SK-N-SH (cell line): ENCODE measurements at regions not wholly inside any gene's neighbourhood (a gene's known extent, or its start where the extent isn't known, plus 50 kb on each side); places are given as distances from the start of the nearest gene placed in this dataset.

Source experiments
- CTCF ChIA-PET: fragments of 300-600, 350-600 bp; formaldehyde crosslinking; extraction: SDS; loops from one replicate; lab custom pipeline; 2021; lab: Yijun Ruan, JAX
- POLR2A ChIA-PET: fragments of 350-600 bp; sonication (Branson Sonifier 250); formaldehyde crosslinking; extraction: SDS; loops from one replicate; lab custom pipeline; 2020; ENCODE audit warnings: antibody characterized with exemption, inconsistent platforms; lab: Yijun Ruan, JAX
- DNase-seq: peaks from one replicate; pipeline ENCODE4 v3.0.0; 2012
- H2AFZ ChIP-seq: fragments of 200-600 bp; sonication (generic); 2 replicates; pipeline ENCODE4 v1.8.1; 2016; ENCODE audit warnings: antibody characterized with exemption, mild to moderate bottlenecking, low read depth
- H3F3A ChIP-seq: fragments of 200-600 bp; sonication (generic); replicated peaks from 2 replicates; pipeline ENCODE3; 2016; ENCODE audit warnings: antibody characterized with exemption, mild to moderate bottlenecking; ENCODE audit not compliant: insufficient read depth
- H3K27ac ChIP-seq, 2 experiments: fragments of 200-500 bp in 1 of 2; fragments of 200-600 bp in 1 of 2; sonication (Bioruptor generic) in 1 of 2; sonication (generic), shearing (Covaris generic) in 1 of 2; 2 replicates each; pipeline versions ENCODE4 v1.5.1 to v1.6.1; 2014 to 2016; ENCODE audit warnings: low read depth in 2 of 2, inconsistent platforms in 1 of 2, low read length in 1 of 2, mild to moderate bottlenecking in 1 of 2, mixed read lengths in 1 of 2
- H3K27me3 ChIP-seq: fragments of 200-600 bp; sonication (generic), shearing (Covaris generic); 2 replicates; pipeline ENCODE4 v1.6.1; 2016; ENCODE audit warnings: mixed run types; ENCODE audit not compliant: insufficient read depth
- H3K36me3 ChIP-seq, 2 experiments: fragments of 200-500 bp in 1 of 2; fragments of 200-600 bp in 1 of 2; sonication (Bioruptor generic) in 1 of 2; sonication (generic) in 1 of 2; replicated peaks in 1 of 2; 2 replicates each; pipeline versions ENCODE3 to v1.5.1; 2014 to 2016; ENCODE audit warnings: low read length in 1 of 2, mild to moderate bottlenecking in 1 of 2; ENCODE audit not compliant: insufficient read depth in 2 of 2, control insufficient read depth in 1 of 2
- H3K4me1 ChIP-seq, 2 experiments: fragments of 200-500 bp in 1 of 2; fragments of 200-600 bp in 1 of 2; sonication (Bioruptor generic) in 1 of 2; sonication (generic), shearing (Covaris generic) in 1 of 2; 2 replicates each; pipeline versions ENCODE4 v1.5.1 to v1.6.1; 2014 to 2016; ENCODE audit warnings: low read depth in 1 of 2, low read length in 1 of 2, mixed run types in 1 of 2; ENCODE audit not compliant: insufficient read depth in 2 of 2, control insufficient read depth in 1 of 2
- H3K4me2 ChIP-seq: fragments of 200-600 bp; sonication (generic), shearing (Covaris generic); 2 replicates; pipeline ENCODE4 v1.6.1; 2017; ENCODE audit warnings: mixed run types
- H3K4me3 ChIP-seq, 2 experiments: fragments of 200-500 bp in 1 of 2; fragments of 200-600 bp in 1 of 2; sonication (Bioruptor generic) in 1 of 2; sonication (generic), shearing (Covaris generic) in 1 of 2; 2 replicates each; pipeline versions ENCODE4 v1.5.1 to v1.8.1; 2014 to 2016; ENCODE audit warnings: low read depth in 2 of 2, inconsistent platforms in 1 of 2, low read length in 1 of 2, mild to moderate bottlenecking in 1 of 2, mixed read lengths in 1 of 2, moderate library complexity in 1 of 2
- H3K79me2 ChIP-seq: fragments of 200-600 bp; sonication (generic); 2 replicates; pipeline ENCODE4 v1.8.1; 2017; ENCODE audit warnings: mild to moderate bottlenecking; ENCODE audit not compliant: insufficient read depth
- H3K9ac ChIP-seq: fragments of 200-600 bp; sonication (generic); 2 replicates; pipeline ENCODE4 v1.6.1; 2017; ENCODE audit warnings: mixed run types
- H3K9me2 ChIP-seq: fragments of 200-600 bp; sonication (generic); 2 replicates; pipeline ENCODE4 v1.6.1; 2017; ENCODE audit warnings: mixed run types
- H3K9me3 ChIP-seq: fragments of 200-600 bp; sonication (generic); 2 replicates; pipeline ENCODE4 v1.6.1; 2017; ENCODE audit warnings: mixed run types, mild to moderate bottlenecking, moderate library complexity
- H4K20me1 ChIP-seq: fragments of 200-600 bp; sonication (generic); 2 replicates; pipeline ENCODE4 v1.6.1; 2017; ENCODE audit warnings: mild to moderate bottlenecking, mixed run types; ENCODE audit not compliant: insufficient read depth
- EZH2phosphoT487 ChIP-seq: fragments of 200-600 bp; sonication (generic); IDR thresholded peaks from 2 replicates; pipeline ENCODE4 v1.6.1; 2017; ENCODE audit warnings: low read depth, mixed run types, mild to moderate bottlenecking, antibody characterized with exemption, moderate library complexity, borderline replicate concordance
- GABPA ChIP-seq: IDR thresholded peaks from 2 replicates; pipeline ENCODE4 v1.4.0; 2012; ENCODE audit warnings: low read depth, mild to moderate bottlenecking
- GATA2 ChIP-seq: sonication (generic); formaldehyde crosslinking; IDR thresholded peaks from 2 replicates; pipeline ENCODE4 v1.5.0; 2020; ENCODE audit warnings: mild to moderate bottlenecking, missing genetic modification reagents
- MXI1 ChIP-seq: IDR thresholded peaks from 2 replicates; pipeline ENCODE4 v1.6.1; 2012; ENCODE audit warnings: mild to moderate bottlenecking, low read depth, low read length, improper control_type of control experiment
- NFIC ChIP-seq: IDR thresholded peaks from 2 replicates; pipeline ENCODE4 v1.4.0; 2012; ENCODE audit warnings: borderline replicate concordance
- PBX3 ChIP-seq: IDR thresholded peaks from 2 replicates; pipeline ENCODE4; 2012
- RAD21 ChIP-seq: IDR thresholded peaks from 2 replicates; pipeline ENCODE4 v1.6.1; 2012; ENCODE audit warnings: mild to moderate bottlenecking, low read length
- REST ChIP-seq: IDR thresholded peaks from 2 replicates; pipeline ENCODE4 v1.6.1; 2012; ENCODE audit warnings: mild to moderate bottlenecking, low read depth, low read length, moderate library complexity
- RFX5 ChIP-seq: IDR thresholded peaks from 2 replicates; pipeline ENCODE4 v1.6.1; 2012; ENCODE audit warnings: mild to moderate bottlenecking, improper control_type of control experiment, low read length
- RXRA ChIP-seq: IDR thresholded peaks from 2 replicates; pipeline ENCODE4 v1.4.0; 2012; ENCODE audit warnings: low read depth, mild to moderate bottlenecking, borderline replicate concordance
- SIN3A ChIP-seq: IDR thresholded peaks from 2 replicates; pipeline ENCODE4 v1.6.1; 2012; ENCODE audit warnings: low read depth, mild to moderate bottlenecking, low read length, moderate library complexity, borderline replicate concordance
- SMC3 ChIP-seq: IDR thresholded peaks from 2 replicates; pipeline ENCODE4 v1.6.1; 2012; ENCODE audit warnings: low read depth, low read length, improper control_type of control experiment
- TAF1 ChIP-seq: IDR thresholded peaks from 2 replicates; pipeline ENCODE4 v1.6.1; 2012; ENCODE audit warnings: low read depth, mild to moderate bottlenecking, low read length, moderate library complexity, borderline replicate concordance
- TEAD4 ChIP-seq: IDR thresholded peaks from 2 replicates; pipeline ENCODE4 v1.4.0; 2012; ENCODE audit warnings: mild to moderate bottlenecking, borderline replicate concordance; ENCODE audit not compliant: insufficient read depth
- YY1 ChIP-seq: IDR thresholded peaks from 2 replicates; pipeline ENCODE4 v1.4.0; 2012; ENCODE audit warnings: low read depth, mild to moderate bottlenecking
- whole genome bisulfite sequencing: methylation state at CpG from one replicate; pipeline ENCODE4 v1.1.6; 2017; ENCODE audit warnings: low lambda C conversion rate; 5-methylcytosine and 5-hydroxymethylcytosine counted together
- TF ChIP-seq, protein P1 (sequence below): fragments of 200-600 bp; sonication (generic); IDR thresholded peaks from 2 replicates; pipeline ENCODE4 v1.6.1; 2017; ENCODE audit warnings: antibody characterized with exemption, mild to moderate bottlenecking, moderate library complexity
- TF ChIP-seq, protein P2 (sequence below): IDR thresholded peaks from 2 replicates; pipeline ENCODE4 v1.4.0; 2012; ENCODE audit warnings: low read depth, borderline replicate concordance

DNA sequence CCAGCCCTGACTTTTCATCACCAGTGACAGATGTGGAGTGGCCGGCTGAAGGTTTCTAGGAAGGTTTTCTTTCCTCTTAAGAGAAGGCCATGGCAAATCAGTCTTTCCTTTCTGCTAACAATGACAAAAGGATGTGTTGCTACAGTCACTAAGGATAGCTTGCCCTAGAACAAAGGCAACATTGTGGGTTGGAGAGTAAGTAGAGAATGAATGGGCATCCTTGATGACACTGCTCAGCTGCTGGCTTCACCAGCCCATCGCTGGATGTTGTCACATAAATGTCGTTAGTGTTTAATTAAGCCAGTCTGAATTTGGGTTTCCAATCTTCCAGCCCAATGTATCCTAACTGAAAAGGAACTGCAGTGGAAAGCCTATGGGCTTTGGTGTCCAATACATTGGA, 168.4 kb downstream of the ZIC5 start (continued):
- TF ChIP-seq PBX3 (no peak), GATA2 (no peak), RFX5 (no peak), SIN3A (no peak)

DNA sequence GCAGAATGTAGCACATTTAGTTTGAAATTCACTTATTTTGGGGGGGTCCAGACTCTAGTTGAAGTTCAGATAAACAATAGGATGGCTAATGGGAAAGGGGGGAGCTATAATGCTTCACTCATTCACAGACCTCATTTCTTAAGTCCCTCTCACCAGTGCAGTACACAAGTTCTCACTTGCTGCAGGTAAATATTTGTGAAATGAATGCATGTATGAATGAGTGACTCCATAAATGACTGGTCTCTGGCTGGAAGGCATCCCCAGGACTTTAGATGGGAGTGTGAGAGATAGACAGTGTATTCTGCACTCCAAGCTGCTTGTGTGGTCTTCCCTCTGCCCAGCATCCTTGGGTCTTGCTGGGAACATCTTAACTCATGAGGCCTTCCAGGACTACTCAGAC, 169.2 kb downstream of the ZIC5 start:
- H3K4me3 ChIP-seq = no peak overlapping the region
- TF ChIP-seq NFIC = no peak
- no peak for TF ChIP-seq TAF1
- TF ChIP-seq, protein P1, sequence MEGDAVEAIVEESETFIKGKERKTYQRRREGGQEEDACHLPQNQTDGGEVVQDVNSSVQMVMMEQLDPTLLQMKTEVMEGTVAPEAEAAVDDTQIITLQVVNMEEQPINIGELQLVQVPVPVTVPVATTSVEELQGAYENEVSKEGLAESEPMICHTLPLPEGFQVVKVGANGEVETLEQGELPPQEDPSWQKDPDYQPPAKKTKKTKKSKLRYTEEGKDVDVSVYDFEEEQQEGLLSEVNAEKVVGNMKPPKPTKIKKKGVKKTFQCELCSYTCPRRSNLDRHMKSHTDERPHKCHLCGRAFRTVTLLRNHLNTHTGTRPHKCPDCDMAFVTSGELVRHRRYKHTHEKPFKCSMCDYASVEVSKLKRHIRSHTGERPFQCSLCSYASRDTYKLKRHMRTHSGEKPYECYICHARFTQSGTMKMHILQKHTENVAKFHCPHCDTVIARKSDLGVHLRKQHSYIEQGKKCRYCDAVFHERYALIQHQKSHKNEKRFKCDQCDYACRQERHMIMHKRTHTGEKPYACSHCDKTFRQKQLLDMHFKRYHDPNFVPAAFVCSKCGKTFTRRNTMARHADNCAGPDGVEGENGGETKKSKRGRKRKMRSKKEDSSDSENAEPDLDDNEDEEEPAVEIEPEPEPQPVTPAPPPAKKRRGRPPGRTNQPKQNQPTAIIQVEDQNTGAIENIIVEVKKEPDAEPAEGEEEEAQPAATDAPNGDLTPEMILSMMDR = no peak
- TF ChIP-seq RXRA = no peak
- no peak for TF ChIP-seq RAD21
- no peak for TF ChIP-seq SIN3A
- no peak for TF ChIP-seq MXI1
- TF ChIP-seq, protein P2, sequence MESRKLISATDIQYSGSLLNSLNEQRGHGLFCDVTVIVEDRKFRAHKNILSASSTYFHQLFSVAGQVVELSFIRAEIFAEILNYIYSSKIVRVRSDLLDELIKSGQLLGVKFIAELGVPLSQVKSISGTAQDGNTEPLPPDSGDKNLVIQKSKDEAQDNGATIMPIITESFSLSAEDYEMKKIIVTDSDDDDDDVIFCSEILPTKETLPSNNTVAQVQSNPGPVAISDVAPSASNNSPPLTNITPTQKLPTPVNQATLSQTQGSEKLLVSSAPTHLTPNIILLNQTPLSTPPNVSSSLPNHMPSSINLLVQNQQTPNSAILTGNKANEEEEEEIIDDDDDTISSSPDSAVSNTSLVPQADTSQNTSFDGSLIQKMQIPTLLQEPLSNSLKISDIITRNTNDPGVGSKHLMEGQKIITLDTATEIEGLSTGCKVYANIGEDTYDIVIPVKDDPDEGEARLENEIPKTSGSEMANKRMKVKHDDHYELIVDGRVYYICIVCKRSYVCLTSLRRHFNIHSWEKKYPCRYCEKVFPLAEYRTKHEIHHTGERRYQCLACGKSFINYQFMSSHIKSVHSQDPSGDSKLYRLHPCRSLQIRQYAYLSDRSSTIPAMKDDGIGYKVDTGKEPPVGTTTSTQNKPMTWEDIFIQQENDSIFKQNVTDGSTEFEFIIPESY = no peak
- TF ChIP-seq SMC3 = no peak
- H3K79me2 ChIP-seq = no peaks in the 10 kb centered on the region
- H3K27me3 ChIP-seq = no peaks in the 10 kb centered on the region
- no peaks in the 10 kb centered on the region for H3F3A ChIP-seq
- no peaks in the 10 kb centered on the region for H3K9me2 ChIP-seq
- H3K4me2 ChIP-seq = no peak overlapping the region
- no peaks in the 10 kb centered on the region for H3K36me3 ChIP-seq
- DNase-seq = no peak
- no peak overlapping the region for H2AFZ ChIP-seq
- ChIA-PET POLR2A (no interaction called here), CTCF (no interaction called here)
- H3K4me1 ChIP-seq = peaks cover 0 to 10% of the 10 kb centered on the region in 2 experiments; a peak in 1 of 4 replicates
- H3K9me3 ChIP-seq = no peaks in the 10 kb centered on the region
- H3K9ac ChIP-seq = no peak overlapping the region
- no peaks in the 10 kb centered on the region for H4K20me1 ChIP-seq
- H3K27ac ChIP-seq = no peak overlapping the region

DNA sequence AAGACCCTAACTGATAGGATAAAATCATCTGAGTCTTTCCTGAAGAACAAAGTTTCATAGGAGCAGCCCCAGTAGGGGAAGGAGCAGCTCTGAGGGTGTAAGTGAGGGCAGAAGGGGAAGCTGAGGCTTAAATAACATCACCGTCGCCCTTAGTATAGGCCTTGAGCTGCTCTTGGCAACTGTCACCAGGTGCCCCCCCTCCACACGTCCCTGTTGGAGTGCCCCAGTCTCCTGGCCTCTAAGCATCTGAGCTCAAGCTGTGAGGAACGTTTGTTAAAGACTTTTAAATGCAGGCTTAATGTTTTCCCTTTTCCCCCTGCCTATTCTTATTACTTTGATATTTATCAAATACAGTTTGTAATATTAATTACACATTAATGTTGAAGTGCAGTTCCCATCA, 170.6 kb downstream of the ZIC5 start:
- 44% methylated on average over 3 of the region's 4 CpGs for WGBS
- Histone ChIP-seq H3K9me3 (no peaks in the 10 kb centered on the region), H3K4me3 (no peak overlapping the region), H4K20me1 (no peaks in the 10 kb centered on the region), H3K36me3 (no peaks in the 10 kb centered on the region), H2AFZ (no peak overlapping the region), H3K79me2 (no peaks in the 10 kb centered on the region), H3K4me1 (no peaks in the 10 kb centered on the region; a peak in 1 of 4 replicates), H3K27ac (no peak overlapping the region), H3F3A (no peaks in the 10 kb centered on the region), H3K9ac (no peak overlapping the region), H3K27me3 (no peaks in the 10 kb centered on the region), H3K4me2 (no peak overlapping the region), H3K9me2 (no peaks in the 10 kb centered on the region)
- no peak for DNase-seq
- POLR2A ChIA-PET = no interaction called here
- CTCF ChIA-PET = no interaction called here
- TF ChIP-seq SIN3A (no peak), PBX3 (no peak), YY1 (no peak), TEAD4 (no peak), REST (no peak), TAF1 (no peak), GABPA (no peak), EZH2phosphoT487 (no peak)
